Spleen (tissue), 11 donors: ENCODE measurements at regions not wholly inside any gene's neighbourhood (a gene's known extent, or its start where the extent isn't known, plus 50 kb on each side); places are given as distances from the start of the nearest gene placed in this dataset.

Experiments used
- DNase-seq: peaks from one replicate; pipeline ENCODE4 v3.0.0-alpha.2; 2020
- H3K27ac ChIP-seq, 8 donors: fragments of 200-600 bp; sonication (generic) in 7 of 8; 1 replicate in 4 of 8; 2 replicates in 4 of 8; pipeline versions ENCODE4 v1.5.0 to v1.8.0; 2016 to 2021; ENCODE audit warnings: inconsistent platforms in 4 of 8, mild to moderate bottlenecking in 4 of 8, moderate library complexity in 1 of 8
- H3K27me3 ChIP-seq, 7 donors: fragments of 200-600 bp; sonication (generic) in 6 of 7; replicated peaks in 1 of 7; 1 replicate in 4 of 7; 2 replicates in 3 of 7; pipeline versions ENCODE4 v1.5.0 to v1.8.0; 2016 to 2021; ENCODE audit warnings: inconsistent platforms in 3 of 7, mild to moderate bottlenecking in 1 of 7
- H3K36me3 ChIP-seq, 6 donors: fragments of 200-600 bp; sonication (generic) in 5 of 6; 1 replicate in 4 of 6; 2 replicates in 2 of 6; pipeline versions ENCODE4 v1.5.0 to v1.8.0; 2016 to 2021; ENCODE audit warnings: inconsistent platforms in 2 of 6
- H3K4me1 ChIP-seq, 6 donors: fragments of 200-600 bp; sonication (generic) in 5 of 6; 1 replicate in 3 of 6; 2 replicates in 3 of 6; pipeline versions ENCODE4 v1.5.0 to v1.8.0; 2016 to 2021; ENCODE audit warnings: inconsistent platforms in 3 of 6
- H3K4me3 ChIP-seq, 8 donors: fragments of 200-600 bp; sonication (generic) in 7 of 8; 1 replicate in 4 of 8; 2 replicates in 4 of 8; pipeline versions ENCODE4 v1.5.0 to v1.8.0; 2016 to 2021; ENCODE audit warnings: inconsistent platforms in 4 of 8, mild to moderate bottlenecking in 4 of 8, moderate library complexity in 2 of 8
- H3K9me3 ChIP-seq, 8 donors: fragments of 200-600 bp; sonication (generic) in 7 of 8; 1 replicate in 4 of 8; 2 replicates in 4 of 8; pipeline versions ENCODE4 v1.5.0 to v1.8.0; 2016 to 2021; ENCODE audit warnings: inconsistent platforms in 4 of 8
- CTCF ChIP-seq, 11 experiments: fragments of 200-600 bp in 7 of 11; fragments of 450-650 bp in 4 of 11; sonication (generic) in 4 of 11; IDR thresholded peaks in 8 of 11; conservative IDR thresholded peaks in 3 of 11; 1 replicate in 7 of 11; 2 replicates in 4 of 11; pipeline versions ENCODE4 v1.4.0 to v1.8.0; 2016 to 2021; ENCODE audit warnings: antibody characterized with exemption in 11 of 11, inconsistent platforms in 4 of 11, mild to moderate bottlenecking in 1 of 11
- POLR2A ChIP-seq, 3 donors: fragments of 450-650 bp; IDR thresholded peaks; one replicate each; pipeline ENCODE4 v1.5.1; 2017; ENCODE audit warnings: antibody characterized with exemption in 3 of 3, mild to moderate bottlenecking in 1 of 3
- POLR2AphosphoS5 ChIP-seq, 3 donors: sonication (generic); formaldehyde crosslinking; IDR thresholded peaks; one replicate each; pipeline ENCODE4 v1.5.1; 2017; ENCODE audit warnings: antibody characterized with exemption in 3 of 3
- WGBS, 5 donors: extraction: QIAGEN DNeasy Blood & Tissue Kit in 3 of 5; methylation state at CpG; one replicate each; pipeline versions ENCODE4 v1.1.5 to v1.1.7; 2013 to 2018; 5-methylcytosine and 5-hydroxymethylcytosine counted together
- intact Hi-C: fragments of 100-400 bp; cut with DNase I; formaldehyde crosslinking; loops from one replicate; pipeline ENCODE4 v1.15.0; 2023; ENCODE audit warnings: low total_unique reads
- donor health status: healthy with polysubstance abuse.
- donor health status: DM: no; HTN: no; CAD: no; lungs with moderate emphysema.
- donor health status: DM: no; HTN: no; CAD: no.
- donor health status: Bipolar disorder and iron deficiency.
- donor health status: healthy.
- donor health status: DM: no; HTN: no; CAD: no.
- donor health status: DM: yes; HTN: yes; CAD: no.

DNA sequence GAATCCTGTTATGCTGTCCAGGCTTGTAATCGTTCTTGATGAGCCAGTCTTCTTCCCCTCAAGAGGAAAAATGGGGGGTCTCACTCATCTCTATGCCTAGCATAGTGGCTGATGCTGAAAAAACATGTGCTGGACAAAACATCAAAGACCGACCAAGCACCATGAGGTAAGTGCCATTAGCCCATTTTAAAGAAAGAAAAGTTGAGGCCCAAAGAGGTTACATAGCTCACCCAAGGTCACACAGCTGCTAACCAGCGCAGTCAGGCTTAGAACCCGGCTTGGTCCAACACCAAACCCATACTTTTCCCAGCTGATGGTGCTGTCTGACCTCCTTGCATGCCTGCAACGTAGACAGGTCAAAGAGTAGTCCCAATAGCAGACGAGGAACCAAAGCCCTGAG, 156.4 kb downstream of the INHBB start:
- intact Hi-C loops = no loop called here
- Histone ChIP-seq H3K27me3 (peaks cover 0 to 91% (median 0%) of the 10 kb centered on the region in 7 donors), H3K36me3 (no peaks in the 10 kb centered on the region), H3K4me1 (no peaks in the 10 kb centered on the region), H3K4me3 (no peak overlapping the region), H3K9me3 (no peaks in the 10 kb centered on the region), H3K27ac (no peak overlapping the region)
- WGBS, 5 donors = 73 to 84% (median 77%) methylated on average over 6 of the region's 6 CpGs
- DNase-seq = peak; percentile 10
- TF ChIP-seq POLR2A (IDR thresholded peaks at IDR 0.05) = no peak
- no peak for TF ChIP-seq CTCF (IDR thresholded peaks at IDR 0.05 in 8 of 11, conservative IDR thresholded peaks at IDR 0.05 in 3 of 11)
- TF ChIP-seq POLR2AphosphoS5 (IDR thresholded peaks at IDR 0.05) = no peak

DNA sequence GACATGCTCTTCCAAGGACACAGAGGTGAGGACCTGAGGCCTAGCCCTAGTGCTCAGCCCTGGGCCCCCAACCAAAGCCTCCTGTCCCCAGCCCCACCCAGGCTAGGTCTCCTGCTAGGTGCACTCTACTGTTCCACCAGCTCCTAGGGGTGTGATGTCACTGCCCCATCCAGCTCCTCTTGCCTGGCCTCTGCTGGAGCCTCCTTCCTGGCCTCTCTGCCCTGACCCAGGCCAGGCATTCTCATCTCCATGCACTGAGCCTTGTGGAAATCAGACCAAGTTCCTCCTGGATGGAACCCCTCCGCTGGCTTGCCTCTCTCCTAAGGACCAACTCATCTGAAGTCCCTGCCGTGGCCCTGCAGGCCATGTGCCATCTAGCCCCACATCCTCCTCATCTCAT, 156.8 kb downstream of the INHBB start:
- Histone ChIP-seq H3K4me3 (no peak overlapping the region), H3K36me3 (no peaks in the 10 kb centered on the region), H3K27ac (no peak overlapping the region), H3K4me1 (no peaks in the 10 kb centered on the region), H3K27me3 (peaks cover 0 to 90% (median 0%) of the 10 kb centered on the region in 7 donors), H3K9me3 (no peaks in the 10 kb centered on the region)
- DNase-seq = peak; percentile 38
- intact Hi-C loops = no loop called here
- TF ChIP-seq POLR2A (IDR thresholded peaks at IDR 0.05) (no peak), POLR2AphosphoS5 (IDR thresholded peaks at IDR 0.05) (no peak), CTCF (IDR thresholded peaks at IDR 0.05 in 8 of 11, conservative IDR thresholded peaks at IDR 0.05 in 3 of 11) (no peak)
- 86 to 97% (median 93%) methylated on average over 2 of the region's 2 CpGs for WGBS, 5 donors

- Histone ChIP-seq H3K27ac (no peak overlapping the region), H3K4me3 (no peak overlapping the region), H3K36me3 (no peaks in the 10 kb centered on the region), H3K9me3 (no peaks in the 10 kb centered on the region), H3K27me3 (peaks cover 0 to 86% (median 0%) of the 10 kb centered on the region in 7 donors), H3K4me1 (peaks cover 0 to 3% (median under 1%) of the 10 kb centered on the region in 6 donors)
- no peak for TF ChIP-seq POLR2A (IDR thresholded peaks at IDR 0.05)
- TF ChIP-seq CTCF (IDR thresholded peaks at IDR 0.05 in 8 of 11, conservative IDR thresholded peaks at IDR 0.05 in 3 of 11) = no peak
- TF ChIP-seq POLR2AphosphoS5 (IDR thresholded peaks at IDR 0.05) = no peak
- intact Hi-C loops = no loop called here
- 85 to 90% (median 87%) methylated on average over 16 to 17 of the region's 17 CpGs for WGBS, 5 donors
- DNase-seq = peak; percentile 45
These were observed 157.4 kb downstream of the INHBB start for GRCh38 chr2:120503206-120503792.

GRCh38 chr2:120503793-120504571, 158.0 kb downstream of the INHBB start:
- TF ChIP-seq POLR2AphosphoS5 (IDR thresholded peaks at IDR 0.05) (no peak), CTCF (IDR thresholded peaks at IDR 0.05 in 8 of 11, conservative IDR thresholded peaks at IDR 0.05 in 3 of 11) (no peak), POLR2A (IDR thresholded peaks at IDR 0.05) (no peak)

More at GRCh38 chr2:120503793-120504571, 158.0 kb downstream of the INHBB start:
- Histone ChIP-seq H3K9me3 (no peaks in the 10 kb centered on the region), H3K4me1 (peaks cover 0 to 10% (median 6%) of the 10 kb centered on the region in 6 donors), H3K4me3 (no peak overlapping the region), H3K36me3 (no peaks in the 10 kb centered on the region), H3K27me3 (peaks cover 0 to 79% (median 0%) of the 10 kb centered on the region in 7 donors), H3K27ac (no peak overlapping the region)
- intact Hi-C loops = no loop called here
- 77 to 89% (median 82%) methylated on average over 22 to 23 of the region's 23 CpGs for WGBS, 5 donors
- peak; percentile 66 for DNase-seq
